Right atrium auricular region (tissue), 2 donors: ENCODE measurements at regions not wholly inside any gene's neighbourhood (a gene's known extent, or its start where the extent isn't known, plus 50 kb on each side); places are given as distances from the start of the nearest gene placed in this dataset.

Experiments
- DNase-seq: peaks from one replicate; pipeline ENCODE4 v3.0.0-alpha.2; 2019; ENCODE audit warnings: low spot score
- H3K27ac ChIP-seq, 2 donors: fragments of 200-600 bp; sonication (generic); 1 replicate in 1 of 2; 2 replicates in 1 of 2; pipeline ENCODE4 v1.5.1; 2016 to 2019
- H3K27me3 ChIP-seq, 2 donors: fragments of 200-600 bp; sonication (generic); one replicate each; pipeline versions ENCODE4 v1.5.1 to v1.6.0; 2017 to 2019
- H3K36me3 ChIP-seq: fragments of 200-600 bp; sonication (generic); one replicate; pipeline ENCODE4 v1.5.1; 2016
- H3K4me1 ChIP-seq, 2 donors: fragments of 200-600 bp; sonication (generic); one replicate each; pipeline versions ENCODE4 v1.5.1 to v1.6.0; 2017 to 2019
- H3K4me3 ChIP-seq, 2 donors: fragments of 200-600 bp; sonication (generic); 1 replicate in 1 of 2; 2 replicates in 1 of 2; pipeline ENCODE4 v1.5.1; 2017 to 2019; ENCODE audit warnings: mild to moderate bottlenecking in 1 of 2, moderate library complexity in 1 of 2
- H3K9me3 ChIP-seq, 2 donors: fragments of 200-600 bp; sonication (generic); one replicate each; pipeline ENCODE4 v1.5.1; 2019
- CTCF ChIP-seq, 2 donors: fragments of 200-600 bp; sonication (generic); IDR thresholded peaks; one replicate each; pipeline ENCODE4 v1.5.1; 2019; ENCODE audit warnings: antibody characterized with exemption in 2 of 2

- no peak overlapping the region for H3K27ac ChIP-seq
- H3K4me3 ChIP-seq = no peak overlapping the region
- no peaks in the 10 kb centered on the region for H3K27me3 ChIP-seq
- no peak for TF ChIP-seq CTCF (IDR thresholded peaks at IDR 0.05)
- H3K4me1 ChIP-seq = no peaks in the 10 kb centered on the region
- no peaks in the 10 kb centered on the region for H3K36me3 ChIP-seq
- no peak for DNase-seq
- no peaks in the 10 kb centered on the region for H3K9me3 ChIP-seq
Measured at GRCh38 chr12:119258149-119258548, 76.4 kb upstream of the CCDC60 start.

- TF ChIP-seq CTCF (IDR thresholded peaks at IDR 0.05) = no peak
- Histone ChIP-seq H3K9me3 (no peaks in the 10 kb centered on the region), H3K27me3 (no peaks in the 10 kb centered on the region), H3K4me1 (no peaks in the 10 kb centered on the region), H3K27ac (no peak overlapping the region), H3K4me3 (no peak overlapping the region), H3K36me3 (no peaks in the 10 kb centered on the region)
- DNase-seq = no peak
Measured at GRCh38 chr12:119258556-119258955, 76.0 kb upstream of the CCDC60 start.

- TF ChIP-seq CTCF (IDR thresholded peaks at IDR 0.05) = no peak
- Histone ChIP-seq H3K36me3 (no peaks in the 10 kb centered on the region), H3K27me3 (no peaks in the 10 kb centered on the region), H3K4me3 (no peak overlapping the region), H3K4me1 (no peaks in the 10 kb centered on the region), H3K27ac (no peak overlapping the region), H3K9me3 (no peaks in the 10 kb centered on the region)
- DNase-seq = no peak
Measured at GRCh38 chr12:119259484-119259883, 75.0 kb upstream of the CCDC60 start.

GRCh38 chr12:119262388-119262787 lies 72.1 kb upstream of the CCDC60 start:
- H3K4me3 ChIP-seq = no peak overlapping the region
- H3K9me3 ChIP-seq = no peaks in the 10 kb centered on the region
- DNase-seq = no peak
- no peaks in the 10 kb centered on the region for H3K27me3 ChIP-seq
- no peaks in the 10 kb centered on the region for H3K4me1 ChIP-seq
- no peak overlapping the region for H3K27ac ChIP-seq
- no peak for TF ChIP-seq CTCF (IDR thresholded peaks at IDR 0.05)
- H3K36me3 ChIP-seq = no peaks in the 10 kb centered on the region

- Histone ChIP-seq H3K27ac (no peak overlapping the region), H3K27me3 (no peaks in the 10 kb centered on the region), H3K36me3 (no peaks in the 10 kb centered on the region), H3K4me1 (no peaks in the 10 kb centered on the region), H3K4me3 (no peak overlapping the region), H3K9me3 (no peaks in the 10 kb centered on the region)
- no peak for DNase-seq
- TF ChIP-seq CTCF (IDR thresholded peaks at IDR 0.05) = no peak
Measured at GRCh38 chr12:119263466-119263865, 71.1 kb upstream of the CCDC60 start.

- no peaks in the 10 kb centered on the region for H3K36me3 ChIP-seq
- H3K27ac ChIP-seq = no peak overlapping the region
- no peak for DNase-seq
- no peaks in the 10 kb centered on the region for H3K27me3 ChIP-seq
- no peak for TF ChIP-seq CTCF (IDR thresholded peaks at IDR 0.05)
- H3K9me3 ChIP-seq = no peaks in the 10 kb centered on the region
- no peaks in the 10 kb centered on the region for H3K4me1 ChIP-seq
- H3K4me3 ChIP-seq = no peak overlapping the region
Measured at GRCh38 chr12:119266963-119267362, 67.6 kb upstream of the CCDC60 start.
